SK-N-SH (cell line): ENCODE measurements at regions not wholly inside any gene's neighbourhood (a gene's known extent, or its start where the extent isn't known, plus 50 kb on each side); places are given as distances from the start of the nearest gene placed in this dataset.

Source experiments
- CTCF ChIA-PET: fragments of 300-600, 350-600 bp; formaldehyde crosslinking; extraction: SDS; loops from one replicate; lab custom pipeline; 2021; lab: Yijun Ruan, JAX
- POLR2A ChIA-PET: fragments of 350-600 bp; sonication (Branson Sonifier 250); formaldehyde crosslinking; extraction: SDS; loops from one replicate; lab custom pipeline; 2020; ENCODE audit warnings: antibody characterized with exemption, inconsistent platforms; lab: Yijun Ruan, JAX
- DNase-seq: peaks from one replicate; pipeline ENCODE4 v3.0.0; 2012
- H2AFZ ChIP-seq: fragments of 200-600 bp; sonication (generic); 2 replicates; pipeline ENCODE4 v1.8.1; 2016; ENCODE audit warnings: antibody characterized with exemption, mild to moderate bottlenecking, low read depth
- H3F3A ChIP-seq: fragments of 200-600 bp; sonication (generic); replicated peaks from 2 replicates; pipeline ENCODE3; 2016; ENCODE audit warnings: antibody characterized with exemption, mild to moderate bottlenecking; ENCODE audit not compliant: insufficient read depth
- H3K27ac ChIP-seq, 2 experiments: fragments of 200-500 bp in 1 of 2; fragments of 200-600 bp in 1 of 2; sonication (Bioruptor generic) in 1 of 2; sonication (generic), shearing (Covaris generic) in 1 of 2; 2 replicates each; pipeline versions ENCODE4 v1.5.1 to v1.6.1; 2014 to 2016; ENCODE audit warnings: low read depth in 2 of 2, inconsistent platforms in 1 of 2, low read length in 1 of 2, mild to moderate bottlenecking in 1 of 2, mixed read lengths in 1 of 2
- H3K27me3 ChIP-seq: fragments of 200-600 bp; sonication (generic), shearing (Covaris generic); 2 replicates; pipeline ENCODE4 v1.6.1; 2016; ENCODE audit warnings: mixed run types; ENCODE audit not compliant: insufficient read depth
- H3K36me3 ChIP-seq, 2 experiments: fragments of 200-500 bp in 1 of 2; fragments of 200-600 bp in 1 of 2; sonication (Bioruptor generic) in 1 of 2; sonication (generic) in 1 of 2; replicated peaks in 1 of 2; 2 replicates each; pipeline versions ENCODE3 to v1.5.1; 2014 to 2016; ENCODE audit warnings: low read length in 1 of 2, mild to moderate bottlenecking in 1 of 2; ENCODE audit not compliant: insufficient read depth in 2 of 2, control insufficient read depth in 1 of 2
- H3K4me1 ChIP-seq, 2 experiments: fragments of 200-500 bp in 1 of 2; fragments of 200-600 bp in 1 of 2; sonication (Bioruptor generic) in 1 of 2; sonication (generic), shearing (Covaris generic) in 1 of 2; 2 replicates each; pipeline versions ENCODE4 v1.5.1 to v1.6.1; 2014 to 2016; ENCODE audit warnings: low read depth in 1 of 2, low read length in 1 of 2, mixed run types in 1 of 2; ENCODE audit not compliant: insufficient read depth in 2 of 2, control insufficient read depth in 1 of 2
- H3K4me2 ChIP-seq: fragments of 200-600 bp; sonication (generic), shearing (Covaris generic); 2 replicates; pipeline ENCODE4 v1.6.1; 2017; ENCODE audit warnings: mixed run types
- H3K4me3 ChIP-seq, 2 experiments: fragments of 200-500 bp in 1 of 2; fragments of 200-600 bp in 1 of 2; sonication (Bioruptor generic) in 1 of 2; sonication (generic), shearing (Covaris generic) in 1 of 2; 2 replicates each; pipeline versions ENCODE4 v1.5.1 to v1.8.1; 2014 to 2016; ENCODE audit warnings: low read depth in 2 of 2, inconsistent platforms in 1 of 2, low read length in 1 of 2, mild to moderate bottlenecking in 1 of 2, mixed read lengths in 1 of 2, moderate library complexity in 1 of 2
- H3K79me2 ChIP-seq: fragments of 200-600 bp; sonication (generic); 2 replicates; pipeline ENCODE4 v1.8.1; 2017; ENCODE audit warnings: mild to moderate bottlenecking; ENCODE audit not compliant: insufficient read depth
- H3K9ac ChIP-seq: fragments of 200-600 bp; sonication (generic); 2 replicates; pipeline ENCODE4 v1.6.1; 2017; ENCODE audit warnings: mixed run types
- H3K9me2 ChIP-seq: fragments of 200-600 bp; sonication (generic); 2 replicates; pipeline ENCODE4 v1.6.1; 2017; ENCODE audit warnings: mixed run types
- H3K9me3 ChIP-seq: fragments of 200-600 bp; sonication (generic); 2 replicates; pipeline ENCODE4 v1.6.1; 2017; ENCODE audit warnings: mixed run types, mild to moderate bottlenecking, moderate library complexity
- H4K20me1 ChIP-seq: fragments of 200-600 bp; sonication (generic); 2 replicates; pipeline ENCODE4 v1.6.1; 2017; ENCODE audit warnings: mild to moderate bottlenecking, mixed run types; ENCODE audit not compliant: insufficient read depth
- EZH2phosphoT487 ChIP-seq: fragments of 200-600 bp; sonication (generic); IDR thresholded peaks from 2 replicates; pipeline ENCODE4 v1.6.1; 2017; ENCODE audit warnings: low read depth, mixed run types, mild to moderate bottlenecking, antibody characterized with exemption, moderate library complexity, borderline replicate concordance
- GATA2 ChIP-seq: sonication (generic); formaldehyde crosslinking; IDR thresholded peaks from 2 replicates; pipeline ENCODE4 v1.5.0; 2020; ENCODE audit warnings: mild to moderate bottlenecking, missing genetic modification reagents
- IRF3 ChIP-seq: fragments of 150-350 bp; IDR thresholded peaks from 2 replicates; pipeline ENCODE4 v1.6.1; 2016; ENCODE audit warnings: mild to moderate bottlenecking, low read depth, low read length
- JUND ChIP-seq: IDR thresholded peaks from 2 replicates; pipeline ENCODE4 v1.4.0; 2012
- POLR2AphosphoS5 ChIP-seq: IDR thresholded peaks from 2 replicates; pipeline ENCODE4 v1.6.1; 2012; ENCODE audit warnings: low read depth, low read length
- RAD21 ChIP-seq: IDR thresholded peaks from 2 replicates; pipeline ENCODE4 v1.6.1; 2012; ENCODE audit warnings: mild to moderate bottlenecking, low read length
- RXRA ChIP-seq: IDR thresholded peaks from 2 replicates; pipeline ENCODE4 v1.4.0; 2012; ENCODE audit warnings: low read depth, mild to moderate bottlenecking, borderline replicate concordance
- SIN3A ChIP-seq: IDR thresholded peaks from 2 replicates; pipeline ENCODE4 v1.6.1; 2012; ENCODE audit warnings: low read depth, mild to moderate bottlenecking, low read length, moderate library complexity, borderline replicate concordance
- TAF1 ChIP-seq: IDR thresholded peaks from 2 replicates; pipeline ENCODE4 v1.6.1; 2012; ENCODE audit warnings: low read depth, mild to moderate bottlenecking, low read length, moderate library complexity, borderline replicate concordance
- WGBS: methylation state at CpG from one replicate; pipeline ENCODE4 v1.1.6; 2017; ENCODE audit warnings: low lambda C conversion rate; 5-methylcytosine and 5-hydroxymethylcytosine counted together
- TF ChIP-seq, protein P1 (sequence below): fragments of 150-350 bp; IDR thresholded peaks from 2 replicates; pipeline ENCODE4 v1.6.1; 2017; ENCODE audit warnings: antibody characterized with exemption, low read length, low read depth, borderline replicate concordance
- TF ChIP-seq, protein P2 (sequence below): IDR thresholded peaks from 2 replicates; pipeline ENCODE4 v1.4.0; 2012; ENCODE audit warnings: low read depth
- TF ChIP-seq, protein P3 (sequence below): IDR thresholded peaks from 2 replicates; pipeline ENCODE4 v1.6.1; 2012; ENCODE audit warnings: mild to moderate bottlenecking, low read depth, low read length, moderate library complexity
- TF ChIP-seq, protein P4 (sequence below): fragments of 200-600 bp; sonication (generic); IDR thresholded peaks from 2 replicates; pipeline ENCODE4 v1.6.1; 2017; ENCODE audit warnings: antibody characterized with exemption, mild to moderate bottlenecking, moderate library complexity

- H3K4me2 ChIP-seq = no peak overlapping the region
- TF ChIP-seq RAD21 (no peak), RXRA (no peak), TAF1 (no peak), GATA2 (CRISPR knock-in tag) (no peak), IRF3 (no peak), POLR2AphosphoS5 (no peak), EZH2phosphoT487 (no peak), JUND (no peak), SIN3A (no peak)
- TF ChIP-seq, protein P1, sequence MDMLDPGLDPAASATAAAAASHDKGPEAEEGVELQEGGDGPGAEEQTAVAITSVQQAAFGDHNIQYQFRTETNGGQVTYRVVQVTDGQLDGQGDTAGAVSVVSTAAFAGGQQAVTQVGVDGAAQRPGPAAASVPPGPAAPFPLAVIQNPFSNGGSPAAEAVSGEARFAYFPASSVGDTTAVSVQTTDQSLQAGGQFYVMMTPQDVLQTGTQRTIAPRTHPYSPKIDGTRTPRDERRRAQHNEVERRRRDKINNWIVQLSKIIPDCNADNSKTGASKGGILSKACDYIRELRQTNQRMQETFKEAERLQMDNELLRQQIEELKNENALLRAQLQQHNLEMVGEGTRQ = no peak
- TF ChIP-seq, protein P2, sequence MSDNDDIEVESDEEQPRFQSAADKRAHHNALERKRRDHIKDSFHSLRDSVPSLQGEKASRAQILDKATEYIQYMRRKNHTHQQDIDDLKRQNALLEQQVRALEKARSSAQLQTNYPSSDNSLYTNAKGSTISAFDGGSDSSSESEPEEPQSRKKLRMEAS = no peak
- TF ChIP-seq, protein P3, sequence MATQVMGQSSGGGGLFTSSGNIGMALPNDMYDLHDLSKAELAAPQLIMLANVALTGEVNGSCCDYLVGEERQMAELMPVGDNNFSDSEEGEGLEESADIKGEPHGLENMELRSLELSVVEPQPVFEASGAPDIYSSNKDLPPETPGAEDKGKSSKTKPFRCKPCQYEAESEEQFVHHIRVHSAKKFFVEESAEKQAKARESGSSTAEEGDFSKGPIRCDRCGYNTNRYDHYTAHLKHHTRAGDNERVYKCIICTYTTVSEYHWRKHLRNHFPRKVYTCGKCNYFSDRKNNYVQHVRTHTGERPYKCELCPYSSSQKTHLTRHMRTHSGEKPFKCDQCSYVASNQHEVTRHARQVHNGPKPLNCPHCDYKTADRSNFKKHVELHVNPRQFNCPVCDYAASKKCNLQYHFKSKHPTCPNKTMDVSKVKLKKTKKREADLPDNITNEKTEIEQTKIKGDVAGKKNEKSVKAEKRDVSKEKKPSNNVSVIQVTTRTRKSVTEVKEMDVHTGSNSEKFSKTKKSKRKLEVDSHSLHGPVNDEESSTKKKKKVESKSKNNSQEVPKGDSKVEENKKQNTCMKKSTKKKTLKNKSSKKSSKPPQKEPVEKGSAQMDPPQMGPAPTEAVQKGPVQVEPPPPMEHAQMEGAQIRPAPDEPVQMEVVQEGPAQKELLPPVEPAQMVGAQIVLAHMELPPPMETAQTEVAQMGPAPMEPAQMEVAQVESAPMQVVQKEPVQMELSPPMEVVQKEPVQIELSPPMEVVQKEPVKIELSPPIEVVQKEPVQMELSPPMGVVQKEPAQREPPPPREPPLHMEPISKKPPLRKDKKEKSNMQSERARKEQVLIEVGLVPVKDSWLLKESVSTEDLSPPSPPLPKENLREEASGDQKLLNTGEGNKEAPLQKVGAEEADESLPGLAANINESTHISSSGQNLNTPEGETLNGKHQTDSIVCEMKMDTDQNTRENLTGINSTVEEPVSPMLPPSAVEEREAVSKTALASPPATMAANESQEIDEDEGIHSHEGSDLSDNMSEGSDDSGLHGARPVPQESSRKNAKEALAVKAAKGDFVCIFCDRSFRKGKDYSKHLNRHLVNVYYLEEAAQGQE = no peak
- TF ChIP-seq, protein P4, sequence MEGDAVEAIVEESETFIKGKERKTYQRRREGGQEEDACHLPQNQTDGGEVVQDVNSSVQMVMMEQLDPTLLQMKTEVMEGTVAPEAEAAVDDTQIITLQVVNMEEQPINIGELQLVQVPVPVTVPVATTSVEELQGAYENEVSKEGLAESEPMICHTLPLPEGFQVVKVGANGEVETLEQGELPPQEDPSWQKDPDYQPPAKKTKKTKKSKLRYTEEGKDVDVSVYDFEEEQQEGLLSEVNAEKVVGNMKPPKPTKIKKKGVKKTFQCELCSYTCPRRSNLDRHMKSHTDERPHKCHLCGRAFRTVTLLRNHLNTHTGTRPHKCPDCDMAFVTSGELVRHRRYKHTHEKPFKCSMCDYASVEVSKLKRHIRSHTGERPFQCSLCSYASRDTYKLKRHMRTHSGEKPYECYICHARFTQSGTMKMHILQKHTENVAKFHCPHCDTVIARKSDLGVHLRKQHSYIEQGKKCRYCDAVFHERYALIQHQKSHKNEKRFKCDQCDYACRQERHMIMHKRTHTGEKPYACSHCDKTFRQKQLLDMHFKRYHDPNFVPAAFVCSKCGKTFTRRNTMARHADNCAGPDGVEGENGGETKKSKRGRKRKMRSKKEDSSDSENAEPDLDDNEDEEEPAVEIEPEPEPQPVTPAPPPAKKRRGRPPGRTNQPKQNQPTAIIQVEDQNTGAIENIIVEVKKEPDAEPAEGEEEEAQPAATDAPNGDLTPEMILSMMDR = no peak
- TF ChIP-seq, all 33 proteins: peak for 0
- Histone ChIP-seq H2AFZ (no peak overlapping the region), H3K27ac (no peak overlapping the region), H3K79me2 (no peaks in the 10 kb centered on the region), H3K4me3 (no peak overlapping the region), H3K36me3 (no peaks in the 10 kb centered on the region), H3F3A (no peaks in the 10 kb centered on the region), H3K9ac (no peak overlapping the region), H4K20me1 (no peaks in the 10 kb centered on the region), H3K27me3 (peaks cover 4% of the 10 kb centered on the region; the same call in 1 of the 2 replicates), H3K9me2 (no peaks in the 10 kb centered on the region), H3K4me1 (peaks cover 0 to 28% of the 10 kb centered on the region in 2 experiments; a peak in 2 of 4 replicates), H3K9me3 (no peaks in the 10 kb centered on the region)
- WGBS = 67% methylated on average over 2 of the region's 3 CpGs
- ChIA-PET POLR2A (no interaction called here), CTCF (interaction anchor here (0.7 kb wide), 2 partner anchors 13 to 73 kb away, joined by 3 read pairs; no protein-coding TSS in a partner anchor)
- DNase-seq = no peak
Measured at GRCh38 chr15:70351941-70352774, 254.4 kb upstream of the TLE3 start.
